GM19239 (cell line): ENCODE measurements at regions not wholly inside any gene's neighbourhood (a gene's known extent, or its start where the extent isn't known, plus 50 kb on each side); places are given as distances from the start of the nearest gene placed in this dataset.
A peak's percentile ranks its signal among the peaks of the same experiment; 100 is the strongest.
"Not testable (repeated sequence)": the region's sequence is repeated elsewhere in the genome, so short reads cannot be mapped to it uniquely, and the experiment has no call there.

ENCODE experiments used
- DNase-seq: peaks from one replicate; pipeline ENCODE4 v3.0.0; 2011; ENCODE audit warnings: low spot score; ENCODE audit not compliant: insufficient read length
- FAIRE-seq: peaks from 2 replicates; lab custom pipeline; 2011; peaks lifted over from hg19 to GRCh38; lab: Jason Lieb, UNC

- DNase-seq = no peak
- FAIRE-seq = no peak
These were observed 241.6 kb downstream of the CDK5RAP2 start for GRCh38 chr9:120338340-120338739.

GRCh38 chr9:120337131-120337530, 242.8 kb downstream of the CDK5RAP2 start:
- FAIRE-seq (no peak), DNase-seq (no peak)

GRCh38 chr9:120336753-120337090, 243.2 kb downstream of the CDK5RAP2 start:
- no peak for DNase-seq
- no peak for FAIRE-seq

GRCh38 chr9:120336021-120336752, 243.8 kb downstream of the CDK5RAP2 start:
- FAIRE-seq (no peak), DNase-seq (no peak)

- FAIRE-seq = no peak
- no peak for DNase-seq
These were observed 248.1 kb downstream of the CDK5RAP2 start for GRCh38 chr9:120331913-120332312.

- no peak for FAIRE-seq
- DNase-seq = no peak
These were observed 249.9 kb downstream of the CDK5RAP2 start for GRCh38 chr9:120330031-120330430.

- DNase-seq = no peak
- FAIRE-seq = no peak
These were observed 252.6 kb downstream of the CDK5RAP2 start for GRCh38 chr9:120327322-120327721.

- no peak for FAIRE-seq
- DNase-seq = no peak
These were observed 253.8 kb downstream of the CDK5RAP2 start for GRCh38 chr9:120326049-120326693.

- DNase-seq = no peak
- no peak for FAIRE-seq
These were observed 254.8 kb downstream of the CDK5RAP2 start for GRCh38 chr9:120324996-120325642.

- no peak for DNase-seq
- FAIRE-seq = no peak
These were observed 255.5 kb downstream of the CDK5RAP2 start for GRCh38 chr9:120324461-120324860.

- FAIRE-seq (no peak), DNase-seq (no peak)
These were observed 256.8 kb downstream of the CDK5RAP2 start for GRCh38 chr9:120323125-120323524.

GRCh38 chr9:120319452-120319851, 260.5 kb downstream of the CDK5RAP2 start:
- DNase-seq = no peak
- no peak for FAIRE-seq

GRCh38 chr9:120315154-120315553, 264.8 kb downstream of the CDK5RAP2 start:
- DNase-seq = no peak
- FAIRE-seq = peak; percentile 21

- DNase-seq = no peak
- FAIRE-seq = no peak
These were observed 267.9 kb downstream of the CDK5RAP2 start for GRCh38 chr9:120312031-120312430.

GRCh38 chr9:120310035-120310434, 269.9 kb downstream of the CDK5RAP2 start:
- DNase-seq (no peak), FAIRE-seq (no peak)

- FAIRE-seq (no peak), DNase-seq (no peak)
These were observed 271.5 kb downstream of the CDK5RAP2 start for GRCh38 chr9:120308495-120308894.

- FAIRE-seq (no peak), DNase-seq (no peak)
These were observed 272.4 kb downstream of the CDK5RAP2 start for GRCh38 chr9:120307599-120307998.

GRCh38 chr9:120306561-120306960, 273.4 kb downstream of the CDK5RAP2 start:
- DNase-seq (no peak), FAIRE-seq (no peak)

GRCh38 chr9:120306088-120306487, 273.9 kb downstream of the CDK5RAP2 start:
- DNase-seq (no peak), FAIRE-seq (no peak)

- not testable (repeated sequence) for FAIRE-seq, DNase-seq
These were observed 275.1 kb downstream of the CDK5RAP2 start for GRCh38 chr9:120304896-120305295.

- FAIRE-seq = no peak
These were observed 276.4 kb downstream of the CDK5RAP2 start for GRCh38 chr9:120303519-120303918.

More at GRCh38 chr9:120303519-120303918, 276.4 kb downstream of the CDK5RAP2 start:
- DNase-seq = no peak
